HG03439 (cell line): ENCODE measurements at regions not wholly inside any gene's neighbourhood (a gene's known extent, or its start where the extent isn't known, plus 50 kb on each side); places are given as distances from the start of the nearest gene placed in this dataset.

Experiments
- ATAC-seq: cut with Tn5 transposase; IDR thresholded peaks from one replicate; pipeline ENCODE4 v1.9.1; 2021; ENCODE audit warnings: mild to moderate bottlenecking, moderate library complexity; ENCODE audit not compliant: unreplicated experiment

DNA sequence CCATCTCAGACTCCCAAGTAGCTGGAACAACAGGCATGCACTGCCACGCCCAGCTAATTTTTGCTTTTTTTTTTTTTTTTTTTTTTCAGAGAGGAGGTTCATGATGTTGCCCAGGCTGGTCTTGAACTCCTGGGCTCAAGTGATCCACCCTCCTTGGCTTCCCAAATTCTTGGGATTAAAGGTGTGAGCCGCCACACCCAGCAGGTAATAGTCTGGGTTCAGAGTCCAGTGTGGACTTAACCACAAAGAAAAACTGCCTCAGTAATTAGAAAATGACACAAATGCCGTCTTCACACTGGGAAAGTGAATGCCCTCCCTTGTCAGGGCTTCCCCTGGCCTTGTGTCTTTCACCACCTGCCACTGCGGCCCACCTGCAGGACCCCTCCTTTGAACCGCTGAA, 101.1 kb downstream of the RAB11FIP2 start:
- ATAC-seq = no peak

DNA sequence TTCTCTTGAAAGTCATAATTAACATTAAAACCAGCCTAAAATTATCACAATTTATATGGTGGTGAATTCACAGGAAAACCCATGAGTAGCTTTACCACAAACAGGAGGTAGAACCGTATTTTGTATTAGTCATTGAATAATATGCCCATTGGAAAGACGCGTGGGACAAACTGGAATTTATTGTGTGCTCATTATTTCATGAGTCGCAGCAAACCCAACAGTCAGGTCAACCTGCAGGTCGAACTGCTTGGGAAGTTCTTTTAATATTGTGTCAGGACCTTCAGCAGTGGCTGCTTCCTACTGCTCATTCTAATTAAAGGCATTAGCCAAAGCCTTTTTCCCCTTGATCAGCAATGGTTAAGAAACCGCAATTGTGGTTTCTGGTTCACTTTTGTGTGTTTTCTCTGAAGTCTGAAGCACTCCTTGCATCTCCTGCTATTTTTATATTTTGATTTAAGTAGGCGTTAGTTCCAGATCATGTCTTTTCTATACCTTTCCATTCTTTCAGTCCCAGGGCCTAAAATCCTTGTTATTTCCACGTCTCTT, 100.1 kb downstream of the RAB11FIP2 start:
- ATAC-seq = no peak

DNA sequence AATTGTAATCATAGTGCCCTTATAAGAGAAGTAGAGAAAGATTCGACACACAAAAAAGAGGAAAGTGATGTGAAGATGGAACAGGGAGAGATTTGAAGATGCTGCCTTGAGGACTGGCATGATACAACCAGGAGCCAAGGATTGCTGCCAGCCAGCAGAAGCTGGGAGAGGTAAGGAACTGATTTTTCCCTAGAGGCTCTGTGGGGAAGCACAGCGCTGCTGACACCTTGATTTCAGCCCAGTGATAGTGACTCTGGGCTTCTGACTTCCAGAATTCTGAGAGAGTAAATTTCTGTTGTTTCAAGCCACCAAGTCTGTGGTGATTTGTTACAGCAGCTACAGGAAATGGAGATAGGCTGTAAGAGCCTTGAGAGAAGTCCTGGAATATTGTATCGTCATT, 98.2 kb downstream of the RAB11FIP2 start:
- no peak for ATAC-seq

DNA sequence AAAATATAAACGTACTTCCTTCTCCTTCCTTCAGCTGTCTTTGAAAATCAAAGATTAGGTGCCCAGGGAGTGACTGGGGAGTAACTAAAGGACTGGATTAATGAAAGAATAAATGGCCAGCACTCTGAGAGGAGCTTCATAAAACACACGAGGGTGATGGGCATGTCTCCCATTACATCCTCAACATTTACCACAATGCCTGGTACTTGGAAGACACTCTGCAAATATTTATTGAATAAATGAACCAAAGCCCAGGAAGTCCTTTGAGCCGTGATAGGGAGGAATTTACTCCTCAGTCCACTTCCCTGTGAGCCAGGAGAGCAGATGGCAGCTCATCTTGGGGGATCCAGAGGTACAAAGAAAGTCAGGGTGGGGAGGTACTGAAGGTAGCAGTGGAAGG, 96.3 kb downstream of the RAB11FIP2 start:
- no peak for ATAC-seq
